AML-193 (cell line): ENCODE measurements at regions not wholly inside any gene's neighbourhood (a gene's known extent, or its start where the extent isn't known, plus 50 kb on each side); places are given as distances from the start of the nearest gene placed in this dataset.
"Not testable (repeated sequence)": the region's sequence is repeated elsewhere in the genome, so short reads cannot be mapped to it uniquely, and the experiment has no call there.

ENCODE experiments used
- DNase-seq, 2 experiments: peaks; one replicate each; lab custom pipeline; 2025; lab: John Stamatoyannopoulos, UW

GRCh38 chr10:65142641-65143435 is 1621.6 kb downstream of the REEP3 start:
- no peak for DNase-seq

GRCh38 chr10:65143723-65144122 is 1622.5 kb downstream of the REEP3 start:
- DNase-seq = no peak

GRCh38 chr10:65149878-65150277 is 1628.7 kb downstream of the REEP3 start:
- no peak for DNase-seq

GRCh38 chr10:65166272-65166671 is 1645.1 kb downstream of the REEP3 start:
- DNase-seq = no peak

- no peak for DNase-seq
Observed at GRCh38 chr10:65172249-65172648, 1651.0 kb downstream of the REEP3 start.

GRCh38 chr10:65176994-65177393 is 1655.8 kb downstream of the REEP3 start:
- no peak for DNase-seq

- no peak for DNase-seq
Observed at GRCh38 chr10:65183236-65183635, 1662.0 kb downstream of the REEP3 start.

GRCh38 chr10:65186668-65187067 is 1665.5 kb downstream of the REEP3 start:
- DNase-seq = not testable (repeated sequence)

- no peak for DNase-seq
Observed at GRCh38 chr10:65194126-65194525, 1672.9 kb downstream of the REEP3 start.

GRCh38 chr10:65194555-65194954 is 1673.4 kb downstream of the REEP3 start:
- no peak for DNase-seq

- DNase-seq = no peak
Observed at GRCh38 chr10:65196111-65196510, 1674.9 kb downstream of the REEP3 start.

GRCh38 chr10:65197935-65198334 is 1676.7 kb downstream of the REEP3 start:
- DNase-seq = no peak

GRCh38 chr10:65201491-65201890 is 1680.3 kb downstream of the REEP3 start:
- DNase-seq = no peak

GRCh38 chr10:65204999-65205398 is 1683.8 kb downstream of the REEP3 start:
- no peak for DNase-seq

GRCh38 chr10:65213170-65213569 is 1692.0 kb downstream of the REEP3 start:
- DNase-seq = no peak

GRCh38 chr10:65219444-65219843 is 1698.2 kb downstream of the REEP3 start:
- no peak for DNase-seq

GRCh38 chr10:65231148-65231547 is 1694.7 kb upstream of the LRRTM3 start:
- DNase-seq = no peak

- no peak for DNase-seq
Observed at GRCh38 chr10:65234261-65234660, 1691.6 kb upstream of the LRRTM3 start.

- no peak for DNase-seq
Observed at GRCh38 chr10:65235266-65235665, 1690.6 kb upstream of the LRRTM3 start.

- no peak for DNase-seq
Observed at GRCh38 chr10:65235846-65236245, 1690.0 kb upstream of the LRRTM3 start.

- DNase-seq = no peak
Observed at GRCh38 chr10:65265451-65265954, 1660.3 kb upstream of the LRRTM3 start.

GRCh38 chr10:65269551-65269950 is 1656.3 kb upstream of the LRRTM3 start:
- not testable (repeated sequence) for DNase-seq

GRCh38 chr10:65270969-65271368 is 1654.9 kb upstream of the LRRTM3 start:
- DNase-seq = no peak

GRCh38 chr10:65273115-65273514 is 1652.7 kb upstream of the LRRTM3 start:
- no peak for DNase-seq
